HEK293T (cell line): ENCODE measurements at regions not wholly inside any gene's neighbourhood (a gene's known extent, or its start where the extent isn't known, plus 50 kb on each side); places are given as distances from the start of the nearest gene placed in this dataset.

Experiments
- CTCF ChIA-PET: fragments of 350-600 bp; formaldehyde crosslinking; extraction: SDS; loops from one replicate; lab custom pipeline; 2021; ENCODE audit warnings: antibody characterized with exemption, inconsistent platforms; lab: Yijun Ruan, JAX
- POLR2A ChIA-PET: fragments of 350-600 bp; formaldehyde crosslinking; extraction: SDS; loops from one replicate; lab custom pipeline; 2020; ENCODE audit warnings: antibody characterized with exemption, inconsistent platforms; lab: Yijun Ruan, JAX
- DNase-seq: peaks from one replicate; pipeline ENCODE4 v3.0.0; 2012; ENCODE audit warnings: mixed read lengths; ENCODE audit errors: extremely low spot score
- ARNT ChIP-seq: fragments of 450-650 bp; IDR thresholded peaks from 2 replicates; pipeline ENCODE4 v1.6.1; 2017; ENCODE audit warnings: mild to moderate bottlenecking
- BHLHE40 ChIP-seq: fragments of 450-650 bp; IDR thresholded peaks from 2 replicates; pipeline ENCODE4 v1.6.1; 2016; ENCODE audit warnings: mild to moderate bottlenecking, moderate library complexity, borderline replicate concordance
- CTBP1 ChIP-seq: fragments of 450-650 bp; IDR thresholded peaks from 2 replicates; pipeline ENCODE4 v1.6.1; 2016; ENCODE audit warnings: borderline replicate concordance
- ELF4 ChIP-seq: fragments of 450-650 bp; IDR thresholded peaks from 2 replicates; pipeline ENCODE4 v1.6.1; 2017; ENCODE audit warnings: antibody characterized with exemption
- FOXA1 ChIP-seq: fragments of 450-650 bp; IDR thresholded peaks from 2 replicates; pipeline ENCODE4 v1.6.1; 2016; ENCODE audit warnings: mild to moderate bottlenecking
- FOXK2 ChIP-seq: fragments of 450-650 bp; IDR thresholded peaks from 2 replicates; pipeline ENCODE4 v1.6.1; 2016; ENCODE audit warnings: mild to moderate bottlenecking
- FOXM1 ChIP-seq: fragments of 450-650 bp; IDR thresholded peaks from 2 replicates; pipeline ENCODE4 v1.6.1; 2017; ENCODE audit warnings: mild to moderate bottlenecking, borderline replicate concordance
- HDGF ChIP-seq: fragments of 450-650 bp; IDR thresholded peaks from 2 replicates; pipeline ENCODE4 v1.6.1; 2017; ENCODE audit warnings: antibody characterized with exemption, borderline replicate concordance
- L3MBTL2 ChIP-seq: fragments of 450-650 bp; conservative IDR thresholded peaks from 2 replicates; pipeline ENCODE4 v1.6.1; 2016; ENCODE audit warnings: mild to moderate bottlenecking
- LEF1 ChIP-seq: fragments of 450-650 bp; IDR thresholded peaks from 2 replicates; pipeline ENCODE4 v1.6.1; 2017; ENCODE audit warnings: mild to moderate bottlenecking, borderline replicate concordance
- NFRKB ChIP-seq: fragments of 450-650 bp; IDR thresholded peaks from 2 replicates; pipeline ENCODE4 v1.6.1; 2016; ENCODE audit warnings: mild to moderate bottlenecking, moderate library complexity
- SP1 ChIP-seq: fragments of 450-650 bp; IDR thresholded peaks from 2 replicates; pipeline ENCODE4 v1.6.1; 2017
- SUZ12 ChIP-seq: fragments of 450-650 bp; IDR thresholded peaks from 2 replicates; pipeline ENCODE4 v1.6.1; 2016; ENCODE audit warnings: mild to moderate bottlenecking
- TARDBP ChIP-seq: fragments of 450-650 bp; IDR thresholded peaks from 2 replicates; pipeline ENCODE4 v1.6.1; 2016
- ZNF384 ChIP-seq: fragments of 450-650 bp; IDR thresholded peaks from 2 replicates; pipeline ENCODE4 v1.6.1; 2016
- TF ChIP-seq, protein P1 (sequence below): fragments of 450-650 bp; IDR thresholded peaks from 2 replicates; pipeline ENCODE4 v1.6.1; 2016

GRCh38 chr20:50398821-50399554, 111.2 kb upstream of the PTPN1 start:
- DNase-seq = no peak
- ChIA-PET CTCF (interaction anchor here (0.7 kb wide), 1 partner anchor 9 kb away, joined by 3 read pairs; no protein-coding TSS in a partner anchor), POLR2A (no interaction called here)
- TF ChIP-seq TARDBP (no peak), CTBP1 (no peak), L3MBTL2 (no peak), NFRKB (no peak), SUZ12 (no peak), FOXK2 (no peak), ARNT (no peak), FOXM1 (no peak), BHLHE40 (no peak), ELF4 (no peak), FOXA1 (no peak), SP1 (no peak), ZNF384 (no peak), HDGF (no peak)
- TF ChIP-seq, protein P1, sequence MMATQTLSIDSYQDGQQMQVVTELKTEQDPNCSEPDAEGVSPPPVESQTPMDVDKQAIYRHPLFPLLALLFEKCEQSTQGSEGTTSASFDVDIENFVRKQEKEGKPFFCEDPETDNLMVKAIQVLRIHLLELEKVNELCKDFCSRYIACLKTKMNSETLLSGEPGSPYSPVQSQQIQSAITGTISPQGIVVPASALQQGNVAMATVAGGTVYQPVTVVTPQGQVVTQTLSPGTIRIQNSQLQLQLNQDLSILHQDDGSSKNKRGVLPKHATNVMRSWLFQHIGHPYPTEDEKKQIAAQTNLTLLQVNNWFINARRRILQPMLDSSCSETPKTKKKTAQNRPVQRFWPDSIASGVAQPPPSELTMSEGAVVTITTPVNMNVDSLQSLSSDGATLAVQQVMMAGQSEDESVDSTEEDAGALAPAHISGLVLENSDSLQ = no peak

DNA sequence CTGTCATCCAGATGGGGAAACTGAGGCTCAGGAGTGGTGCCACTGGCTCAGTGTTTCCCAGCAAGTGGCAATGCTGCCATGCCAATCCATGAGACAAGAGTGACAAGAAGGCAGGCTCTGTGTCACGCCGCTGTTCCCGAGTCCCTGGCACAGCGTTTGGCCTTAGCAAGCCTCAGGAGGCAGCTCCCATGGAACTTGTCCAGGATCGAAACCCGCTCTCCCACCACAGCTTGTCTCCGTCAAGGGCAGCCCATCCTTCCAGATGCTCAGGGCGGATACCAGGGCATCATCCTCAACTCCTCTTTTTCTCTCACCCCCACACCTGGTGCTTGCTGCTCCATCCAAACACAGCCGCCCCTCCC, 110.6 kb upstream of the PTPN1 start:
- TF ChIP-seq LEF1 = no peak
- no peak for TF ChIP-seq ARNT
- no peak for TF ChIP-seq SUZ12
- TF ChIP-seq HDGF = no peak
- TF ChIP-seq ELF4 = no peak
- TF ChIP-seq FOXM1 = no peak
- no peak for TF ChIP-seq TARDBP
- POLR2A ChIA-PET = no interaction called here
- CTCF ChIA-PET = interaction anchor here (0.7 kb wide), 1 partner anchor 9 kb away, joined by 3 read pairs; no protein-coding TSS in a partner anchor
- no peak for DNase-seq

GRCh38 chr20:50399917-50400704, 110.1 kb upstream of the PTPN1 start:
- ChIA-PET POLR2A (interaction anchor here (0.8 kb wide), 1 partner anchor 284 kb away, joined by 3 read pairs; no protein-coding TSS in a partner anchor), CTCF (interaction anchor here (0.7 kb wide), 1 partner anchor 10 kb away, joined by 3 read pairs; no protein-coding TSS in a partner anchor)
- TF ChIP-seq FOXM1 (no peak), CTBP1 (no peak), ZNF384 (no peak), SUZ12 (no peak), L3MBTL2 (no peak), ARNT (no peak), FOXA1 (no peak), BHLHE40 (no peak), FOXK2 (no peak), NFRKB (no peak)
- TF ChIP-seq, protein P1 = no peak
- DNase-seq = no peak

- ChIA-PET POLR2A (interaction anchor here (0.8 kb wide), 1 partner anchor 285 kb away, joined by 3 read pairs; no protein-coding TSS in a partner anchor), CTCF (no interaction called here)
- TF ChIP-seq TARDBP = no peak
- no peak for TF ChIP-seq HDGF
- no peak for TF ChIP-seq FOXM1
- no peak for TF ChIP-seq BHLHE40
- TF ChIP-seq, protein P1 = no peak
- TF ChIP-seq SP1 = no peak
- no peak for TF ChIP-seq NFRKB
- TF ChIP-seq FOXA1 = no peak
- TF ChIP-seq L3MBTL2 = no peak
- no peak for DNase-seq
Measured at GRCh38 chr20:50400705-50401586, 109.2 kb upstream of the PTPN1 start.

DNA sequence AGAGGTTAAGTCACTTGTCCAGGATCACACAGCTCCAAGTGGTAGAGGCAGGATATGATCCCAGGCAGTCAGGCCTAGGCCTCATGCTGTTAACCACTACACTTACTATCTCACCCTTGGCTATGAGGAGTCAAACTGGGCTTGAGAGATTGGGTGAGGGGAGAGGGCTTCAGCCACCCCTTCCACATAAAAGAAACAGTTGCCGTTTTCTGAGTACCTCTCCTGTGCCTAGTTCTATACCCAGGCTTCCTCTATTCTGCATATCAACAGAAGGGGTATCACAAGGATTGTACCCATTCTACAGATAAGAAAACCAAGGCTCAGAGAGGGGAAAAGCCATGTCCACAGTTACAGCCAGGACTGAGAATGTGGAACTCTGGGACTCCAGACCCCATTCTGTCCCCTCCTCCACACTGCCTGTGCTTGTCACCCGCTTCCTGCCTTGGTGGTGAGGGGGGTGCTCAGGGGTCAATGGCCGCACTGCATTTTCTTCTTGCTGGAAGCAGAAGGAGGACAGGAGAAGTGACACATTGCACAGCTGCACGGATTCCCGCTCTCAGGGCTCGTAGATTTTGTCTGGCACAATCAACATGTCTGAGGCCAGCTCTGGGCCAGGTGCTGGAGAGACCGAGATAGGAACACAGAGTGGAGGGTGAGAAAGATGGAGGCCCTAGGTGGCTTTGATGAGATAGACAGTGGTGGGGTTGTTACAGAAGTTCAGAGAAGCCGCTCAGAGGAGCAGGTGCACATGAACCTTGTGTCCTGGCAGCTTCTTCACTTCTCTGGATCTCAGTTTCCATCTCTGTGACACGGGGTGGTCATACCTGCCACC, 108.4 kb upstream of the PTPN1 start:
- ChIA-PET CTCF (no interaction called here), POLR2A (no interaction called here)
- DNase-seq = no peak
- TF ChIP-seq FOXA1 (no peak), HDGF (no peak), TARDBP (no peak), FOXM1 (no peak)
- TF ChIP-seq, protein P1 = no peak
